ENCODE measurements at regions not wholly inside any gene's neighbourhood (a gene's known extent, or its start where the extent isn't known, plus 50 kb on each side); places are given as distances from the start of the nearest gene placed in this dataset.
"Not testable (repeated sequence)": the region's sequence is repeated elsewhere in the genome, so short reads cannot be mapped to it uniquely, and the experiment has no call there.

DNA sequence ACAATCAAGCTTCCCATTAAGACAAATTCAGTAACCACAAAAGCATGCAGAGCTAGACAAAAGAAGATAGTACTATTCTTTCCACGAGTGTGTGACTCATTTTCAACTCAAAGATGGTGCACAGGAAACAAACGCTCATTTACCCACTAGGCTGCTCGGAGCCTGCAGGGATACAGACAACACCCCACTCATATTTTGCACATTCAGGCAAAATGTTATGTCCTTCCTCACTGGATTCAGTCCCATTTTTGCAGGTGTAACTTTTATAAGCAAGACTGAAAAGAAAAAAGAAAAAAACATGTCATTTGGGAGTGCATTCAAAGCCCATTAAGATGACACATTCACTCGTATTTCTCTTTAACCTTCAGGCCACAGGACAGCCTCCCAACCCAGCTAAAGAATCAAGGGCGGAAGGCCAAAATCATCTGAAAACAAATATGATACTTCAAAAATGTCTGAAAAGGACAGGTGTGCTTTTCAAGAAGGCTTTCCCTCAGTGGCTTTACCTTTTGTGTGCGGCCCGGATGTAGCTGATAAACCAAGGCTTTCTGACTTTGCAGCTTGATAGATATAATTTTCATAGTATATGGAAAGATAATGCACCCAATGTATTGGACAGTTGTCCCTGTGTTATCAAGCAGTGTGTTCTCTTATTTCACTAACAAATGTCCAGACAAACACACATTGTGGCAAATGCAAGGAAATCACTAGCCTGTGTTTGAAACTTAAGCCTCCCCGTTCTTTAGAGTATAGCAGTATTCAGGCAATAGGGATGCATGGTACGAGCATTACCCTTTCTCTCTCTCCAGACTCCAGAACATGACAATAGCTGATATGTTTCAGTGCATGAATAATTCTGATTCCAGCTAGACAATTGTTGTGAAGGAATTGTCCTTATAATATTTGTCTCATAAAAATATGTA, 147.8 kb upstream of the KRR1 start:
- peak; percentile 85 for DNase-seq

DNA sequence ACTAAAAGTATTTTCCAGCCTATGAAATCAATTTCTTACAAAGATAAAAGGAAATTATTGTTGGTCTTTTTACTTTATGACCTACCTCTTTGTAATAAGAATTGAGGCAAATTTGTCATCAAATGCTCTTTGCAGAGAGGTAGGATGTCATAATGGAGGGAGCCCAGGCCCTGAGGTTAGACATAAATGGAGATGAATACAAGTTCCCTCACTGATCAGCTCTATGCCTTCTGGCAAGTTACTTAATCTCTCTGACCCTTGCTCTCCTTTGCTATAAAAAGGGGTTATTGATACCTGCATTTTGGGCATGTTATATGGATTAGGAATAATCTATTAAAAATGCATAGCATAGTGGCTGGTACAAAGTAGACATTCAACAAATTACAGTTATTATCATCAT, 146.9 kb upstream of the KRR1 start:
- no peak for DNase-seq

DNA sequence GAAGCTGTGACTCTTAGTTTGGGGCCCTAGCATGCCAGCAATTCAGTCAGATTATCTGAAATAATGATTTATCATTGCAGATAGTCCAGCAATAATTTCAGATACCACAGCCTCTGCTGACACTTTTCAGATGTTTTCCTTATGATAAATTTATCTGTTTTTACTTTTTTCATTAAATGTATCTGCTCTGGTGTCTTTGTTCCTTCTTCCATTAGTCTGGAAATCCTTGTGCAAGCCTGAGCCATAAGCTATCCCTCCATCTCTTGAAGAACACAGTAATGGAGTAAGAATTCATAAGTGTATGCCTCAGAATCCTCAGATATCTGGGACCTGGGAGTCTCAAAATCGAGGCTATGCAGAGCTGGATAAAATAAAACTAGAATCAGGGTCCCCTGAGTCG, 146.4 kb upstream of the KRR1 start:
- DNase-seq: no peak

DNA sequence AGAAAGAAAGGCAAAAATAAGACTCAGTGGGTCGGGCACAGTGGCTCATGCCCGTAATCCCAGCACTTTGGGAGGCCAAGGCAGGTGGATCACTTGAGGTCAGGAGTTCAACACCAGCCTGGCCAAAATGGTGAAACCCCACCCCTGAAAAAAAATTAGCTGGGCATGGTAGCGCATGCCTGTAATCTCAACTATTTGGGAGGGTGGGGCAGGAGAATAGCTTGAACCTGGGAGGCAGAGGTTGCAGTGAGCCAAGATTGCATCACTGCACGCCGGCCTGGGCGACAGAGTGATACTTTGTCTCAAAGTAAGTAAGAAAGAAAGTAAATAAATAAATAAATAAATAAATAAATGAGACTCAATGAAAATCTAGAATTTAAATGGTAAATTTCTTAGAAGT, 145.9 kb upstream of the KRR1 start:
- not testable (repeated sequence) for DNase-seq

DNA sequence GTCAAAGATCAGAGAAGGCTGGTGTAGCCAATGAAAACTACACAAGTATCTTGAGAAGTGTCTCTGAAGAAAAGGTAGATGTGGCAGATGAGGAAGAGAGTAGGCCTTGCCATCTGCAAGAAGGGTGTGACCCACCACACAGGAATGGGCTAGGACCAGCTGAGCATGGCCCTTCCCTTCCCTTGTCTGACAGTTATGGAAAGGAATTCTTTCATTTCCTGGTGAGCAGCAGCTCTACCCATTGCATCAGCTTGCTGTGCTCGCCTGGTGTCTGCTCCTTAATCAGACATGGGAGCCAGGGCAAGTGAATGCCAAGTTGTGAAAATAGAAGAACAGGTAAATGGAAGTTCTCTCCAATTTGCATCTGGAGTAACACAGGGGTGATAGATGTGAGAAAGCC, 145.2 kb upstream of the KRR1 start:
- DNase-seq: no peak

DNA sequence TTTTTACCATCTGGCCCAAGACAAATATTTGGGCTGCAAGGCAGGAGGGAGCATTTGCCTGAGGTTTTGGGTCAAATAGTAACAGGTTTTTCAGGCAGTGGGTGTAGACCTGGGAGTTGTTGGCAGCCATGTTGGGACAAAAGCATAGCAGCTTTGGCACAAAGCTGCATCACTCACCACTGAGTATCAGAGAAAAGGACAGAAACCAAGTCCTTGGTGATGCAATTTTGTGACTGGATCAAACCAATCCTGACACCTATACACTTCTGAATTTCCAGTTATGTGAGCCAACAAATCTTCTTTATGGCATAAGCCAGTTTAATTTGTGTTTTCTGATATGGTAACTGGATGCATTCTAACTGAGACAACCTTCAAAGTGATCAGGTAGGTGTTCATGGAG, 144.8 kb upstream of the KRR1 start:
- DNase-seq: no peak

DNA sequence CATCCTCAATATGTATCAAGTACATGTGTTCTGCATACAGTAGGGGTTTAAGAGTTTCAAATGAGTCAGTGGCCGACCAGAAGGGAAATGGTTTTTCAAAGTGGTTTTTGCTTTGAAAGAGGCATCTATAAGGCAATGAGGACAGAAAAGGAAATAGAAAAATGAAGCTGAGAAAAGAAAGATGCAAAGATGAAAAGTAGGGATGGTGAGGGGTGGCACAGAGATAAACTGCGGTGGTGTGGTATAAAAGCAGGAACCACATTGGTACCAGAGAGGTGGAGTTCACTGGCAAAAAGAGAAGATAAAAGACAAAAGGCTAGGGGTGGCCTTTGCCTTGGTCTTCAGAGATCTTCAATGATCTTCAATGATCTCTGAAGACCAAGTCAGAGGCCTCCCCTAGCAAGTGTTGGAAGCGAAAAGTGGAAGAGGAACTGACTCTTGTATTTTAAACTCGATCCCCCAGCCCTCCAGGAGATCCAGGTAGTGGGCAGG, 144.0 kb upstream of the KRR1 start:
- no peak for DNase-seq

DNA sequence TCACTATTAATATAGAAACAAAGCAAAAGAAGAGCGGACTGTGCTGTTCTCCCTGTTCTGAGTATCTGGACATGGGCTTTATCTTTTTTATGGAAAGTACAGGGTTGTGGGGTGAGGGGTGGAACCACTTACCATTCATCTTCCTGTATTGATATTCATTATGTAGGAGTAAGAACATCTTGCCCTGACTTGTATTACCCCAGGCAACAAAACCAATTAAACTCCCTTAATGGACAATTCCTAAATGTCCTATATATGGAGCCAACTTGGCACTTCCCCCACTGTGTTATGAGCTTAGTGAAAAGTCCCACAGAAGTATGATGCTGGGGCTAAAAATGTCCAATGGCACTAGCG, 139.9 kb upstream of the KRR1 start:
- peak; percentile 91 for DNase-seq

DNA sequence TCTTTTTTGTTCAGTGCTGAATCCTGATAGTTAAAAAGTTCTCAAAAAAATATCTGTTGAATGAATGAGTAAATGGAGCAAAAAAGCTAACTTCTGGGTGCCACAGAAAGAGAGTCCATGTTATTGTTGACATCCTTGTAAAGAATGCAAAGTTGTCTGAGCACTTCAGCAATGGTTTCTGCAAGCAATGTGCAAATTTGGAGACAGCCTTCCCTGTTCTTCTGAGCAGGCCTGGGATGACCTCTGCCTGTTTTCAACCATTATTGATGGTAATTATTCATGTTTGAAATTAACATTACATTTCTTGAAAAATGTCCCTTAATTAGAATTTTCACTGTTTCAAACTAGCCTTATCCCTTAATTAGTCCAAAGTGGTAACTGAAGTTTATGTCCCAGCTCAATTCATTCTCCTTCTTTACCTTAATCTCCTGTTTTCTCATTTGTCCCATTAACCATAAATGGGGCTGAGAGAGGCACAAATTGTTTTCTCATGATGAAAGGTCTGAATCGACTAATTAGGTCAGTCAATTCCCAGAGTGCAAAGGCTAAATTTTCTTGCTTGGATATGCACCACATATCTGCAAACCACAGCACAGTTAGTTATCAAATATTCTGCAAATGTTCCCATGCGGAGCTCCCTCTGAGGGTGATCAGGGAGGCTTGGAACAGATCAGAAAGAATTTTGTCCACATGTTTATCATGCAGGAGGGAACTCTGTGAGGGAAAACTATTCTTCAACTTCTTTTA, 139.4 kb upstream of the KRR1 start:
- DNase-seq: no peak

DNA sequence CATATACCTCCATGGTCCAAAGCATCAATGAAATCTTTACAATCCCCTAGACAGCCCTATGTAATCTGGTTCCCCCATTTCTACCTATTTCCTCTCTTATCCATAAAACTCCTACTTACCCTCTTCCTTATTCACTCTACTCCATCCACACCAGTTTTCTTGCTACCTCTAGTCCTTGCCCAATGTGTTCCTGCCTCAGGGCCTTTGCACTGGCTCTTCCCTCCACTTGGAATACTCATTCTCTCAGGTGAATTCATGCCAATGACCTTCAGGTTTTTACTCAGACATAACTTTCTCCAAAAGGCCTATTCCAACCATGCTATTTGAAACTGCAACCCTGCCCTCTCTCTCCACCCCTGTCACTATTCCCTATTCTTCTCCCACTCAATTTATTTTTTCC, 138.7 kb upstream of the KRR1 start:
- DNase-seq: no peak

DNA sequence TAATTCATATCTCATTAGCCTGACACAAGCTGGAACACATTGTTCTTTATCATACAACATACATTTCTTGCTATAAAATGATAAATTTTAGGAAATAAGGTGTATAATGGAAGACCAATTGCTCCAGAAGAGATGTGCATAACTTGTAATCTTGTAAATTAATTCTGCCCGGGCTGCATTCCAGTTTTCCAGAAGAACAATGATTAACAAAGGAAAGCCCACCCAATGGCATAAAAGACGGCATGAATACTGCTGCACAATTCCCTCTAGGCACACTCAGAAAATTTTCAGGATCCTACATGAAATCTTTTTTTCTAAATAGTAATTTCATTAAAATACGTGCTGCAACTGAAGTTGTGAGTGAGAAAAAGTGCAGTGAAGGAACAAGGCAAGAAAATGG, 137.4 kb upstream of the KRR1 start:
- no peak for DNase-seq

DNA sequence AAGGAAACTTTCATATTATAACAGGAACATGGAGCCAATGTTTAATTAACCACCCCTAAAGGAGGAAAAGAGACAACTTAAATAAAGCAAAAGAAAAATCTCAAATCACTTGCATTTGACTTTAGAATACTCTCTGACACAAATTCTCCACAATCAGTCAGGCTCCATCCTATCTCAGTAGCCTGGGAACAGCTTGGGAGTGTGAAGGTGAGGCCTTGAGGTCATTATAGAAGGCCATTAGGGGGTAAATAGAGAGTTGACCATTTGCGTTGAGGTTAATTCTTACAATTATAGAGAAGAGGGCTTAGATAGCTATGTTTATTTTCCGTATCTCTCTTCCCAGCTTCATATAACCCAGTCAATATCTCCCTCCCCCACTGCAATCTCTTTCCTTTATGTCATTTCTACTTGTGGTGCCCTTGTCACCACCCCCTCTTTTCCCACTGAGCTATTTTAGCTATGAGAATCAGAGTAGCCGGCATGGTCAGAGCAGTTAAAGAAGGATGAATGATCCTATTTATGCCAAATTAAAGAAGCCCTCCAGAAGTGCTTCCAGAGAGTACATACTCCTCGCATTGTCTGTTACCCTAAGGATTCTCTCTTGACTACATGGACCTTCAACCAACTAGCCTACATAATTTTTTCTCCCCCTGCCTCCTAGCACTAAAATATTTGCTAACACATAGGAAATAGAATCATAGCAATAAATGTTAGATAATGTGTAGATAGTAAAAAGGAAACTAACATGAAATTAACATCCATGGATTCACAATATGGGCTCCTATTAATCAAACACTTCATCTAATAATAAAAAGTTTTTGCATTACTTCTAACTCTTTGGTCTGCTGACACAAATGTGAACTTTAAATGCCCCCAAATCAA, 135.2 kb upstream of the KRR1 start:
- DNase-seq: no peak

DNA sequence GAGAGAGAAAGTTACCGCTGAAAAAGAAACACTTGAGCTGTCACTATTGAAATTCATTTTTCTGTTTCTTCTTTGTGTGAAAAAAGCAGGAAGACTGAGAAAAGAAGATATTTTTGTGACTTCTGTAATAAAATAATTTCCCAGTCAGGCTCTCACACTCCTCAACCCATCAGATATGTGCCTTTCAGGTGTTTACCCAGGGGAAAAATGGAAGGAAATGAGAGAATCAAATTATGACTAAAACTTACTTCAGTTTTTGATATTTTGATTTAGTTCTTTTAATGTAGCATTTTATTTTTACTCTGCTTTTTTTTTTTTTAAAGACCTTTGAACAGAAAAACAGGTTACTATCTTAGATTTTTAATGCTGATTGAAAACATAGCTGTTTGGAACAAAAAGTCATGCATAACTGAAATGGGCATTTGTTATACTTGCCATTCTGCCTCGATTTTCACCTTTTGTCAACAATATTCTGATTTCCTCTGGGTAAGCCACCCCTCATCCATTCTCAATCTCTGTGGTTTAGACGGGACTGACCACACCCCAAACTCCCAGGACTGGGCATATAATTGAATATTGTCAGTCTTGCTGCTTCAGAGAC, 133.2 kb upstream of the KRR1 start:
- no peak for DNase-seq

DNA sequence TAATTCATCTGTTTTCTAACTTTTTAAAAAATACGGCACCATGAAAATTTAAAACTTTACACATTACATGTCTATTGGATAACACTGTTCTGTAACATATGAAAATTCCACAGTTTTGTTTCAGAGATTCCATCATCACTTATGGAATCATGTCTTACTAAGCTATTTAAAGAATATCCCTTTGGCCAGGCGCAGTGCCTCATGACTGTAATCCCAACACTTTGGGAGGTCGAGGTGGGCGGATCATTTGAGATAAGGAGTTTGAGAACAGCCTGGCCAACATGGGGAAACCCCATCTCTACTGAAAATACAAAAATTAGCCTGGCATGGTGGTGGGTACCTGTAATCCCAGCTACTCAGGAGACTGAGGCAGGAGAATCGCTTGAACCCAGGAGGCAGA, 131.7 kb upstream of the KRR1 start:
- not testable (repeated sequence) for DNase-seq

DNA sequence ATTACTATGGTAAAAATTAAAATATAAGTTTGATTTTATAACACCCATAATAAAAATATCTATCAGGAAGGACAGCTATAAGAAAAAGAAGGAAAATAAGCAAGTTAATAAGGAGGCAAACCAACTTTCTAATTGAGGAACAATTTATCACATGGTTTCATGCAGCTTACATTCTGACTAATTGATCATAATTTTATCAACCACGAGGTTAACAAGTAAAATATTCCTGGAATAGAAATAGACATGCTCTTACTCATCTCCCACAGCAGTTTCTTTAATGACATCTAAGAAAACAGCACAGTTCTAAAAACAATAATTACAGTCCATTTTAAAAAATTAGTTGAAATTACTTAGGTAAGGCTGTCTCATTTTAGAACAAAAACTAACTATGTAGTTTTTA, 130.8 kb upstream of the KRR1 start:
- DNase-seq: no peak

DNA sequence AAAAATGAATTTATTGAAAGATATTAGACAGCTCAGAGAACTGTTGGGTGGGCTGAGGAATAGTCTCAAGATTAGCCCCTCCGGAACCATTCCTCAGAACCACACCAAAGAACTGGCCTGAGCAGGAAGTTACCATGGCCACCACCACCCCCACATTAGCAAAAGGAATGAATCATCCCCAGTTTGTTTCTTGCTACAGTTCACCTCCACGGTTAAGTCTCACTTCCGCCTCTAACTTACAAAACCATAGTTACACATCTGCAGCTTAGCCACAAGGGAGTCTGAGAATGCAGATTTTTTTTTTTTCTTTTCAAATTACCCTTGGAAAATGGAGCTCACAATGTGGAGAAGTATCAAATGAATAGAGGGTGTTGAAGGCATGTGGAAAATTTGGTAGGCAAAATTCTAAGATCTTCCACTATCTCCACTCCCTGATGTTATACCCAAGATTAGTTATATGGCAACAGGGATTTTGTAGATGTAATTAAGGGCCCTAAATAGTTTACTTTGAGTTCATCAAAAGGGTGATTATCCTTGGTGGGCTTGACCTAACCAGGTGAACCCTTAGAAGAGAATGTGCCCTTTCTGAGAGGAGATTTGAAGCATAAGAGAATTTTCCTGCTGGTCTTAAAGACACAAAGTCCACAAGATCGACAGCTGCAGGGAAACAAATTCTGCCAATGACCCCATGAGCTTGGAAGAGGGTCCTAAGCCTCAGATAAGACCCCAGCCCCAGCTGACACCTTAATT, 129.8 kb upstream of the KRR1 start:
- DNase-seq: no peak

DNA sequence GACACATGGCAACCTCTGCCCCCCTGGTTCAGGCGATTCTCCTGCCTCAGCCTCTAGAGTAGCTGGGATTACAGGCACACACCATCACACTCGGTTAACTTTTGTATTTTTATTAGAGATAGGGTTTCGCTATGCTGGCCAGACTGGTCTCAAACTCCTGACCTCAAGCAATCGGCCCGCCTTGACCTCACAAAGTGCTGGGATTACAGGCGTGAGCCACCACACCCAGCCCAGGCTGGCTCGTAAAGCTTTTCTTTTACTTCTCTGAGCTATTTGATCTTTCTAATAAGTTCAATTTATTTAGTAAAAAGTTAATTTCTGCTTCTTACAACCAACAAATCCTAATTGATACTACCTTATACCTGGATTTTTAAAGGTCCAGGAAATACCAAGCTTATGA, 127.4 kb upstream of the KRR1 start:
- no peak for DNase-seq

DNA sequence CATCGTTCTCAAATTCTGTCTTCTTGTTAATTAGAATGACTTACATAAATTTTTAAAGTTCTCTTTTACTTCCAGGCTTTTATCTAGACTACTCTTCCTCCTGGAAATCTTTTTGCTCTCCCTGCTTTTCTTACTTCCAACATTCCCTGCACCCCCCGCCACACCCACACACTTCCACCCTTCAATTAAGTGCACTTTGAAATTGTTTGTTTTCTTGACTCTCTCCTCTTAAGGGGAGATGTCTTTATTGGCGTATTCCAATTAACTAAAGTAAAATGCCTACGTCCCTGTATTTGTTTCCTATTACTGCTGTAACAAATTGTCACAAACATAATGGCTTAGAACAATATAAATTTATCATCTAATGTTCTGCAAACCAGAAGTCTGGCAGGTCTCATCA, 125.2 kb upstream of the KRR1 start:
- DNase-seq: no peak

DNA sequence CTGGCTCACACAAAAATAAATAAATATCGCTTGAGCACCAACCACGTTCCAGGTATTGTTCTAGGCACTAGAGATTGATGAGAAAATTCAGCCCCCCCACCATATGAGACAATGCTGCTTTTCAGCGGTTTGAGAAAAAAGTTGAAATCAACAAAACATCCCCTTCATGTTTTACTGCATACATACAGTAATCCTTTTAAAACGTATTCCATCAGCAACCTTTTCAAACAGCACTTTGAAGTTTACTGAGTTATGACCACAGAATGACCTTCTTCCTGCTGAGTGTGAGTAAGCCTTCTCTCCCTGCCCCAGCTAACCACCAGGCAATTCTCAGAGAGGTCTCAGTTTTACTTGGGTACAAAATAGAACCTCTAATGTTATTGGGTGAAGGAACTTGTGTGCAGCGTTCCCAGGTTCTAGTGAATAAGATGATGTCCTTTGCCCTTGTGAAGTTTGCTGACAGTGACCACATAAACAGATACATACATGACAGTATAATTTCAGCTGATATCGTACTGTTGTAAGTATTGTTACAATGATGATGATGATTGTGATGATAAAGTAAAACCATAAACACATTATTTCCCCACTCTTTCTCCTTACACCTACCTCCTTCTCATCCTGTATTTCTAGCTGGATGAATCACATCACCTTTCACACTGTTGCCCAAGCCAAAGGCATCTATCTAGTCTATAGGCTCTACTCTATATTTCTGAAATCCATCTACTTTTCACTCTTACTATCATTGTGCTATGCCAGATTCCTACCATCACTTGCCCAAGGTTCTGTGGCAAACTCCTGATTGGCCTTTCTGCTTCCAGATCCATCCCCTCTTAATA, 124.4 kb upstream of the KRR1 start:
- DNase-seq: no peak

DNA sequence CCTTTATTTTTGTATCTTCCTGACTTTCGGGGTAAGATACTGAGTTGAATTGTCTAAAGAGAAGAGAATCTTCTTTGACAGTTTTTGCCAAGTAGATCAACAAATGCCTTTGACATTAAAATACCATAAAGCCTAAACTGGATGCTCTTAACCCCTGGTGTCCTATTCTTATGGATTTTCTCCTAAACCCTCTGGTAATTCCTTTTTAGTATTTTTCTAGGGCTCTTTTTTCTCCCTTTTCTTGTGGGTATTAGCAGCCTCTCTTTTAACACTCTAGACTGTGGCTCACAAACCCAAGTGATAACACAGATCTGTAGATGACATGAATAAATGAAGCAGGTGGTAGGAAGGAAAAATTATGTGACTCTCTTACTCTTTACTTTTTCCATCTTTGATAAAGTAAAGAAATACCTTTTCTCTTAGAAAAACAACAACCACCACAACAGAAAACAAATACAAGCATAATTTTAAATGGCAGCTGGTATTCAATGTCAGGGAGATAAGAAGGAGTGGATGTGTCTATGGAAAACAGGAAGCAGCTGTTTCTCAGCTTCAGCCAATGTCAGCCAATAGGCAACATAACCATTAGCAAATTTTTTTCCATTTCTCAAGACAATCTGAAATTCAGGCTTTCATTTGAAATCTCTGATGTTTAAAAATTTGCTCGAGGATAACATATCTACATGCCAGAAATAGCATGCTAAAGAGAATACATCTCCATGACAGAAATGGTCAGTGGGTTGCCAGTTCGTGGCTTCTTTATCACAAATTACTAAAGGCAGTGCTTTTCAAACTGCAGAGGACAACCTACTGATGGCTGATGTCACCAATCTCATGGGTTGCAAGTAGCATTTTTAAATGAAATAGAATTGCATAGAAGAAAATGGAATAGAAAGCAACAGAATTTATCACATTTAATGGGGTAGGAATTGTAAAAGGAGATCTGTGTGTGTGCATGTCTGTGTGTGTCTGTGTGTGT, 123.1 kb upstream of the KRR1 start:
- DNase-seq: no peak
